Cardiac muscle cell (in vitro differentiated cells and primary cell): ENCODE measurements at regions not wholly inside any gene's neighbourhood (a gene's known extent, or its start where the extent isn't known, plus 50 kb on each side); places are given as distances from the start of the nearest gene placed in this dataset.

ENCODE experiments used
- DNase-seq, 2 donors: peaks; one replicate each; pipeline versions ENCODE4 v3.0.0 to v3.0.0-alpha.2; 2010 to 2017; ENCODE audit warnings: low read depth in 1 of 2, low spot score in 1 of 2
- H3K27ac ChIP-seq: fragments of 200-600 bp; sonication (generic); 2 replicates; pipeline ENCODE4 v1.5.1; 2016
- H3K27me3 ChIP-seq: fragments of 200-600 bp; sonication (generic); 2 replicates; pipeline ENCODE4 v1.6.0; 2016; ENCODE audit warnings: control low read depth
- H3K36me3 ChIP-seq: fragments of 200-600 bp; sonication (generic); 2 replicates; pipeline ENCODE4 v1.5.1; 2016; ENCODE audit warnings: control low read depth
- H3K4me1 ChIP-seq: fragments of 200-600 bp; sonication (generic); 2 replicates; pipeline ENCODE4 v1.8.1; 2017; ENCODE audit warnings: low read depth, mild to moderate bottlenecking, mixed run types
- H3K4me3 ChIP-seq: fragments of 200-600 bp; sonication (generic); 2 replicates; pipeline ENCODE4 v1.5.1; 2016; ENCODE audit warnings: mild to moderate bottlenecking
- H3K9me3 ChIP-seq: fragments of 200-600 bp; sonication (generic); 2 replicates; pipeline ENCODE4 v1.5.1; 2017; ENCODE audit warnings: low read depth, mild to moderate bottlenecking, control low read depth
- TF ChIP-seq, protein P1 (sequence below): IDR thresholded peaks from 2 replicates; pipeline ENCODE4 v1.5.1; 2012; ENCODE audit warnings: low read depth, mild to moderate bottlenecking, low read length

DNA sequence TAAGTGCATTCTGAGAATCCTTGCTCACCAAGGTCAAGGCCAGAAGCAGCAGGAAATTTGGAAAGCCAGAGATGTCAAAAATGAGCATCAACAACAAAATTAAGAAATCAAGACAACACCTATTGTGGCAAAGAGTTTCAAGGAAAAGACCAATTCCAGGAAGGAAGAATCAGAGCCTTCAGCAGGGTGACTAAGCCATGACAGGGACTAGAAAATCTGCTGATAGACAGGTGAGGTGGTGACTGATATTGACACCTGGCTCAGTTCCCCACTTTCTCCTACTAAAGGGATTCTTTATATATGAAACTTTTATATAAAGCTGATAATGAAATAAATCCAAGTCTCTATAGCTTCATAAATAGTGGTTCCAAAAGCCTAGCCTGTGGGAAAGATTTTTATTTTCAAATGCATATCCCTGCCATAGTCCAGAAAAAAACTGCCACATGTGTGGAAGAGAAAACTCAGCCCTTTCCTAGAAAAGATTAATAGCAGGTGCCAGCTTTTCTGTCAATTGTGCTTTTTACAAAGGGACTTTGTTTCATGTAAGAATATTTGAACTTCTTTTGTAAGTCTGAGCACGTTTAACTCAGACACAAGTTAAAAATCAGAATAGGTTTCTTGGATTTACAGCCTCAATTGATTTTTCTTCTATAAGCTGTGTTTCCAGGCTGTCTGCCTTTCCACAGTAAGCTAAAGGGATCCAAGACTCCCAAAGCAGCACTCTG is 81.1 kb upstream of the GRAMD2B start:
- H3K36me3 ChIP-seq, result no peaks in the 10 kb centered on the region
- peaks cover 13% of the 10 kb centered on the region for H3K4me1 ChIP-seq
- no peaks in the 10 kb centered on the region for H3K27me3 ChIP-seq
- no peak overlapping the region for H3K4me3 ChIP-seq
- TF ChIP-seq, protein P1, sequence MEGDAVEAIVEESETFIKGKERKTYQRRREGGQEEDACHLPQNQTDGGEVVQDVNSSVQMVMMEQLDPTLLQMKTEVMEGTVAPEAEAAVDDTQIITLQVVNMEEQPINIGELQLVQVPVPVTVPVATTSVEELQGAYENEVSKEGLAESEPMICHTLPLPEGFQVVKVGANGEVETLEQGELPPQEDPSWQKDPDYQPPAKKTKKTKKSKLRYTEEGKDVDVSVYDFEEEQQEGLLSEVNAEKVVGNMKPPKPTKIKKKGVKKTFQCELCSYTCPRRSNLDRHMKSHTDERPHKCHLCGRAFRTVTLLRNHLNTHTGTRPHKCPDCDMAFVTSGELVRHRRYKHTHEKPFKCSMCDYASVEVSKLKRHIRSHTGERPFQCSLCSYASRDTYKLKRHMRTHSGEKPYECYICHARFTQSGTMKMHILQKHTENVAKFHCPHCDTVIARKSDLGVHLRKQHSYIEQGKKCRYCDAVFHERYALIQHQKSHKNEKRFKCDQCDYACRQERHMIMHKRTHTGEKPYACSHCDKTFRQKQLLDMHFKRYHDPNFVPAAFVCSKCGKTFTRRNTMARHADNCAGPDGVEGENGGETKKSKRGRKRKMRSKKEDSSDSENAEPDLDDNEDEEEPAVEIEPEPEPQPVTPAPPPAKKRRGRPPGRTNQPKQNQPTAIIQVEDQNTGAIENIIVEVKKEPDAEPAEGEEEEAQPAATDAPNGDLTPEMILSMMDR, result no peak
- H3K27ac ChIP-seq, result no peak overlapping the region
- H3K9me3 ChIP-seq, result no peaks in the 10 kb centered on the region
- DNase-seq, result no peak

DNA sequence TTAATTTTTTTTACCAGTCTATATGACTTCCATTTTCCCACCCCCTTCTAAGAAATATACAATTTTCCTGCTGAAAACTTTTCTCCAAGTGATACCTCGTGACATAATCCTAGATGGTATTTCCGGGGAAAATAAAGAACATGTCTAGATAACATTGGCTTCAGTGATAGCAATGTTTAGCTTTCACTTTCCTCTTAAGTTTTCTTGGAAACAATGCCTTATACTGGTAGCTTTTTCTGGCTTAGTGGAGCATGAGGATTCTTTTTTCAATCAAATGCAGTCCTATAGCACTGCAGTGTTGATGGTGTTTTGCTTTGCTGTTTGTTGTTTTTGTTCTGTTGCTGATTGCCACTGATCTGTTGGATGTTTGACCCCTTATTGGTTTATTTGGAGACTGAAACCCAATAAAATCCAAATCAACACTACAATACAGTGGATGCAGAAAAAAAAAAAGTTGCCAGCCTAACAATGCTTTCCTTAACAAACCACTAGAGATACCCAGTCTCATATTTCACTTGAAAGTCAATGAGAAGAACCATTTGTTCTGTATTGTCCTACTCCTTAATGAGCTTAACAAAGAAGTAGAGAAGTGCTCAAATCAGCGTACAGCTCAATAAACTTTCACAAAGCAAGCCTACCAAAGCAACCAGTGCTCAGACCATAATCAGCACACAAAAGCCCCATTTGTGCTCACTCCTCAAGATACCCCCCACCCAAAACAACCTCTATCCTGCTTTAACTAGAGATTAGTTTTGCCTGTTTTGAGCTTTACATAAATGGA is 74.2 kb upstream of the GRAMD2B start:
- H3K36me3 ChIP-seq, result no peaks in the 10 kb centered on the region
- DNase-seq, result peak in 1 of 2 donors; percentile 56
- TF ChIP-seq, protein P1, result no peak
- no peak overlapping the region for H3K4me3 ChIP-seq
- no peak overlapping the region for H3K27ac ChIP-seq
- H3K4me1 ChIP-seq, result peaks cover 13% of the 10 kb centered on the region
- no peaks in the 10 kb centered on the region for H3K27me3 ChIP-seq
- H3K9me3 ChIP-seq, result no peaks in the 10 kb centered on the region

DNA sequence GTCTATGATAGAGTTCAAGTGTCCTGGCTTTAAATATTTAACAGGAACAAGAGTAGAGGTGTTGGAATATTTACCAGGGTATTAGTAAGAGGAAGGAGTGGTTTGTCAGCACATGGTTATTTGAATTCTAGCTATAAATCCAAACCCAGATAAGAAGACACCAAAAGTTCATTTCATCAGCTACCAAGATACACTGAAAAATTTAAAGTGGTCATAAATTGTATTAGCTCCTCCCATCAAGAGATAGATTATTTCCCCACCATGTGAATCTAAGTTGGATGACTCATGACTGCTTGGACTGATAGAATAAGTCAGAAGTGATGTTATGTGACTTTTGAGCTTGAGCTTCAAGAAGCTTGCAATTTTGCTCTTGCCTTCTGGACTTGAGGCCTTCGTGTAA is 72.1 kb upstream of the GRAMD2B start:
- TF ChIP-seq, protein P1, result no peak
- no peaks in the 10 kb centered on the region for H3K27me3 ChIP-seq
- H3K4me3 ChIP-seq, result no peak overlapping the region
- H3K9me3 ChIP-seq, result no peaks in the 10 kb centered on the region
- no peak overlapping the region for H3K27ac ChIP-seq
- peak in 1 of 2 donors; percentile 77 for DNase-seq
- no peaks in the 10 kb centered on the region for H3K36me3 ChIP-seq
- H3K4me1 ChIP-seq, result no peaks in the 10 kb centered on the region

DNA sequence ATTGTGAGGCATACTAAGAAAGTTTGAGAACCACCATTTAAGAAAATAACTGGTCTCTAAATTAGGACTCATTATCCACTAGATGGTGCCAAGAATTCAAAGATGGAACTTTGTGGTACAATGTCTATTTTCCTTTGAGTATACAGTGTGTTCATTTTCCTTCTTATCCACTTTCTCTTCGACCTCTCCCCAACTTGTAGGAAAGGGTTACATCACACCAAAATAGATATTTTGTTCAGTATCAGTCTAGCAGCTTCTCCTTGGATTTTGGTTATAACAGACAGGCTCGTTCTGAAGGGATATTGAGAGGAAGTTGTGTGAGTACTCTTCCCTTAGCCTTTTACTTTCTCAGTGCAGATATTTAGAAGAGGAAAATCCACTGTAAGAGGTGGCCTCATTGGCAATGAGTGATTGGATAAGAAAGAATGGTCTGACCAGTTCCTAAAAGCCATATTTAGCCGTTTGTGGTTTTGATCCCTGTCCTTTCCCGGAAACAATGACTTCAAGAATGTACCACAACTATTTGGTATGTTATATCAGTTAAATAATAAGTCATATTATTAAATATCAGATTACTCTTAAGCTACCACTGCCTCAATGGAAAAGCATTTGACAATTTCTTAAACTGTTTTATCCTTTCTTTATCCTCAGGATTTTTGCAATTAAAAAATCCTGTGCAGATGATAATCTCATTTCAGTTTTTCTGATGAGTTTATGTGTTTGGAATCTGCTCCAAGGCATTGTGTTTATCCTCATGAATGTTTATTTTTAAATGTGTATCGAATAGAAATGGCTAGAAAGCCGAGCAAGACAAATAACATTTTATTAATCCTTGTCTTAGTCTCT is 69.0 kb upstream of the GRAMD2B start:
- Histone ChIP-seq H3K36me3 (no peaks in the 10 kb centered on the region), H3K27ac (no peak overlapping the region), H3K27me3 (no peaks in the 10 kb centered on the region), H3K4me1 (no peaks in the 10 kb centered on the region), H3K4me3 (no peak overlapping the region), H3K9me3 (no peaks in the 10 kb centered on the region)
- peak; percentile 57 to 96 for DNase-seq
- TF ChIP-seq, protein P1, result peak; percentile 46
